Neural cell (in vitro differentiated cells): ENCODE measurements at regions not wholly inside any gene's neighbourhood (a gene's known extent, or its start where the extent isn't known, plus 50 kb on each side); places are given as distances from the start of the nearest gene placed in this dataset.

Experiments used
- H2AFZ ChIP-seq: fragments of 200-600, 300-800 bp; sonication (generic), shearing (Covaris generic); 2 replicates; pipeline ENCODE4 v1.6.0; 2014; ENCODE audit warnings: low read depth, mild to moderate bottlenecking, antibody characterized with exemption, low read length, moderate library complexity
- H3F3A ChIP-seq: fragments of 200-600 bp; shearing (Covaris generic); 2 replicates; pipeline ENCODE4 v1.6.1; 2016; ENCODE audit warnings: mild to moderate bottlenecking, moderate library complexity, mixed read lengths, antibody characterized with exemption, low read length; ENCODE audit not compliant: insufficient read depth, poor library complexity, severe bottlenecking
- H3K27ac ChIP-seq: fragments of 200-600, 300-800 bp; sonication (generic), shearing (Covaris generic); 2 replicates; pipeline ENCODE4 v1.5.1; 2014; ENCODE audit warnings: mild to moderate bottlenecking, low read length, moderate library complexity
- H3K27me3 ChIP-seq: fragments of 300-800, 200-600 bp; sonication (generic), shearing (Covaris generic); 2 replicates; pipeline ENCODE4 v1.6.0; 2014; ENCODE audit warnings: mild to moderate bottlenecking, low read depth, low read length, moderate library complexity; ENCODE audit not compliant: insufficient read depth
- H3K36me3 ChIP-seq: fragments of 300-800, 200-600 bp; sonication (generic), shearing (Covaris generic); 2 replicates; pipeline ENCODE4 v1.5.1; 2014; ENCODE audit warnings: mild to moderate bottlenecking, antibody characterized with exemption, low read length, moderate library complexity; ENCODE audit not compliant: insufficient read depth
- H3K4me2 ChIP-seq: fragments of 300-800, 200-600 bp; sonication (generic), shearing (Covaris generic); 2 replicates; pipeline ENCODE4 v1.6.0; 2014; ENCODE audit warnings: mild to moderate bottlenecking, low read length
- H3K4me3 ChIP-seq: fragments of 300-800, 200-600 bp; sonication (generic), shearing (Covaris generic); 2 replicates; pipeline ENCODE4 v1.5.1; 2014; ENCODE audit warnings: mild to moderate bottlenecking, low read length, moderate library complexity
- H3K79me2 ChIP-seq: fragments of 200-600 bp; shearing (Covaris generic); replicated peaks from 2 replicates; pipeline ENCODE4 v1.6.0; 2014; ENCODE audit warnings: mild to moderate bottlenecking, low read length, moderate library complexity; ENCODE audit not compliant: insufficient read depth
- H3K9ac ChIP-seq: fragments of 300-800, 200-600 bp; sonication (generic), shearing (Covaris generic); 2 replicates; pipeline ENCODE4 v1.6.1; 2016; ENCODE audit warnings: mild to moderate bottlenecking, low read length, mixed read lengths
- H3K9me2 ChIP-seq: fragments of 200-600 bp; shearing (Covaris generic); 2 replicates; pipeline ENCODE4 v1.6.1; 2016; ENCODE audit warnings: mild to moderate bottlenecking, low read length, mixed read lengths; ENCODE audit not compliant: insufficient read depth
- H3K9me3 ChIP-seq: fragments of 200-600, 300-800 bp; sonication (generic), shearing (Covaris generic); 2 replicates; pipeline ENCODE4 v1.6.1; 2016; ENCODE audit warnings: mild to moderate bottlenecking, mixed run types, low read length, moderate library complexity, mixed read lengths
- H4K20me1 ChIP-seq: fragments of 200-600 bp; shearing (Covaris generic); 2 replicates; pipeline ENCODE4 v1.6.1; 2016; ENCODE audit warnings: mild to moderate bottlenecking, mixed run types; ENCODE audit not compliant: insufficient read depth
- CTCF ChIP-seq: fragments of 450-650 bp; IDR thresholded peaks from 2 replicates; pipeline ENCODE4 v1.5.1; 2014; ENCODE audit warnings: antibody characterized with exemption, mild to moderate bottlenecking, moderate library complexity; ENCODE audit not compliant: poor library complexity, severe bottlenecking
- EP300 ChIP-seq: fragments of 450-650 bp; conservative IDR thresholded peaks from 2 replicates; pipeline ENCODE4 v1.6.1; 2014; ENCODE audit warnings: antibody characterized with exemption, mild to moderate bottlenecking, moderate library complexity; ENCODE audit not compliant: poor library complexity, severe bottlenecking
- EZH2 ChIP-seq: fragments of 200-600, 300-800 bp; shearing (Covaris generic), sonication (generic); IDR thresholded peaks from 2 replicates; pipeline ENCODE4 v1.6.1; 2014; ENCODE audit warnings: antibody characterized with exemption, low read length, borderline replicate concordance, mild to moderate bottlenecking; ENCODE audit not compliant: insufficient read depth, poor library complexity, severe bottlenecking
- MXI1 ChIP-seq: fragments of 450-650 bp; conservative IDR thresholded peaks from 2 replicates; pipeline ENCODE4 v1.6.1; 2014; ENCODE audit warnings: antibody characterized with exemption, mild to moderate bottlenecking; ENCODE audit not compliant: poor library complexity, severe bottlenecking
- POLR2AphosphoS5 ChIP-seq: IDR thresholded peaks from 2 replicates; pipeline ENCODE4 v1.6.1; 2012
- RAD21 ChIP-seq: fragments of 450-650 bp; conservative IDR thresholded peaks from 2 replicates; pipeline ENCODE4 v1.6.1; 2014; ENCODE audit warnings: antibody characterized with exemption, mild to moderate bottlenecking, moderate library complexity
- REST ChIP-seq: IDR thresholded peaks from 2 replicates; pipeline ENCODE4 v1.6.1; 2012; ENCODE audit warnings: borderline replicate concordance
- SMC3 ChIP-seq: fragments of 450-650 bp; conservative IDR thresholded peaks from 2 replicates; pipeline ENCODE4 v1.6.1; 2014; ENCODE audit warnings: antibody characterized with exemption, mild to moderate bottlenecking, moderate library complexity; ENCODE audit not compliant: poor library complexity
- TAF1 ChIP-seq: IDR thresholded peaks from 2 replicates; pipeline ENCODE4 v1.6.1; 2012; ENCODE audit warnings: low read depth

GRCh38 chr10:31151301-31151700 lies 119.6 kb upstream of the ZNF438 start (continued):
- TF ChIP-seq EZH2 (no peak), EP300 (no peak)

GRCh38 chr10:31152421-31153135 lies 120.9 kb upstream of the ZNF438 start:
- Histone ChIP-seq H3K4me3 (no peak overlapping the region), H3F3A (no peaks in the 10 kb centered on the region), H3K4me2 (no peak overlapping the region), H4K20me1 (no peaks in the 10 kb centered on the region), H3K9me3 (no peaks in the 10 kb centered on the region), H3K27me3 (no peaks in the 10 kb centered on the region), H2AFZ (no peak overlapping the region), H3K36me3 (no peaks in the 10 kb centered on the region), H3K9me2 (no peaks in the 10 kb centered on the region), H3K79me2 (no peaks in the 10 kb centered on the region), H3K27ac (no peak overlapping the region), H3K9ac (no peak overlapping the region)
- TF ChIP-seq POLR2AphosphoS5 (no peak), MXI1 (no peak), REST (no peak), RAD21 (no peak), EZH2 (no peak), CTCF (no peak), EP300 (no peak), TAF1 (no peak), SMC3 (no peak)

GRCh38 chr10:31153161-31153560 lies 121.5 kb upstream of the ZNF438 start:
- H3F3A ChIP-seq, result no peaks in the 10 kb centered on the region
- no peaks in the 10 kb centered on the region for H3K9me3 ChIP-seq
- H3K27me3 ChIP-seq, result no peaks in the 10 kb centered on the region
- H3K4me2 ChIP-seq, result no peak overlapping the region
- no peak overlapping the region for H3K27ac ChIP-seq
- H4K20me1 ChIP-seq, result no peaks in the 10 kb centered on the region
- H2AFZ ChIP-seq, result no peak overlapping the region
- no peaks in the 10 kb centered on the region for H3K9me2 ChIP-seq
- TF ChIP-seq EP300 (no peak), RAD21 (no peak), SMC3 (no peak), CTCF (no peak), EZH2 (no peak), POLR2AphosphoS5 (no peak), REST (no peak), TAF1 (no peak), MXI1 (no peak)
- H3K79me2 ChIP-seq, result no peaks in the 10 kb centered on the region
- no peaks in the 10 kb centered on the region for H3K36me3 ChIP-seq
- H3K4me3 ChIP-seq, result no peak overlapping the region
- no peak overlapping the region for H3K9ac ChIP-seq
